ENCODE measurements at regions not wholly inside any gene's neighbourhood (a gene's known extent, or its start where the extent isn't known, plus 50 kb on each side); places are given as distances from the start of the nearest gene placed in this dataset.

DNA sequence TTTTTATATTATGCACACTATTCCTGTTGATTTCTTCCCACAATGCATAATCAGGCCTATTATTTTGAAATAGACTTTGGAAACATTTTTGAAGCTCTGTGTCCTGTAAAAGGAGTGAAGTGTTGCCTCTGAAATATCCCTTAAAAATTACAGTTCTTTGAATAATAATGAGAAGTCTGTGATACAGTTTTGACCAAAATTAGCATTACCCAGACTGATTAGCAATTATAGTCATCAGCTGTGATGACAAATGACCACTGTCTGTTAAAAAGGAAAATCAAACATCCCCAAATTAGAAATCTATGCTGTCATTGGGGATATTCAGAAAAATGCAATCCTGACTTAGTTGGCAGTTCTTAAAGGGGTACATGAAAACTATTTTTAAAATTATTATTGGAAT lies 63.7 kb downstream of the PTGS2 start:
- Histone ChIP-seq H3K4me2 (ENCODE audit: low read depth, low read length) (no peak overlapping the region), H3F3A (ENCODE audit: insufficient read depth, low read length) (peaks cover 31% of the 10 kb centered on the region), H3K9ac (ENCODE audit: low read length) (no peak overlapping the region), H3K27ac (ENCODE audit: low read length) (no peak overlapping the region), H3K79me2 (ENCODE audit: low read length) (no peaks in the 10 kb centered on the region), H3K4me1 (ENCODE audit: low read length) (peaks cover 40% of the 10 kb centered on the region), H2AFZ (ENCODE audit: low read length) (no peak overlapping the region), H4K20me1 (ENCODE audit: insufficient read depth, low read length) (no peaks in the 10 kb centered on the region), H3K9me3 (replicated peaks; ENCODE audit: insufficient read depth, low read length) (no peaks in the 10 kb centered on the region), H3K4me3 (ENCODE audit: low read length) (no peak overlapping the region), H3K9me2 (replicated peaks; ENCODE audit: insufficient read depth, low read length) (no peaks in the 10 kb centered on the region), H3K27me3 (replicated peaks; ENCODE audit: insufficient read depth, low read length) (no peaks in the 10 kb centered on the region), H3K36me3 (replicated peaks; ENCODE audit: insufficient read depth, low read length) (no peaks in the 10 kb centered on the region)
- no peak for DNase-seq
- TF ChIP-seq EZH2 (optimal IDR thresholded peaks at IDR 0.05; ENCODE audit: low read depth, low read length), result no peak
- TF ChIP-seq, protein P1, sequence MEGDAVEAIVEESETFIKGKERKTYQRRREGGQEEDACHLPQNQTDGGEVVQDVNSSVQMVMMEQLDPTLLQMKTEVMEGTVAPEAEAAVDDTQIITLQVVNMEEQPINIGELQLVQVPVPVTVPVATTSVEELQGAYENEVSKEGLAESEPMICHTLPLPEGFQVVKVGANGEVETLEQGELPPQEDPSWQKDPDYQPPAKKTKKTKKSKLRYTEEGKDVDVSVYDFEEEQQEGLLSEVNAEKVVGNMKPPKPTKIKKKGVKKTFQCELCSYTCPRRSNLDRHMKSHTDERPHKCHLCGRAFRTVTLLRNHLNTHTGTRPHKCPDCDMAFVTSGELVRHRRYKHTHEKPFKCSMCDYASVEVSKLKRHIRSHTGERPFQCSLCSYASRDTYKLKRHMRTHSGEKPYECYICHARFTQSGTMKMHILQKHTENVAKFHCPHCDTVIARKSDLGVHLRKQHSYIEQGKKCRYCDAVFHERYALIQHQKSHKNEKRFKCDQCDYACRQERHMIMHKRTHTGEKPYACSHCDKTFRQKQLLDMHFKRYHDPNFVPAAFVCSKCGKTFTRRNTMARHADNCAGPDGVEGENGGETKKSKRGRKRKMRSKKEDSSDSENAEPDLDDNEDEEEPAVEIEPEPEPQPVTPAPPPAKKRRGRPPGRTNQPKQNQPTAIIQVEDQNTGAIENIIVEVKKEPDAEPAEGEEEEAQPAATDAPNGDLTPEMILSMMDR (IDR thresholded peaks at IDR 0.05; ENCODE audit: low read length), result no peak
- TF ChIP-seq EZH2phosphoT487 (IDR thresholded peaks at IDR 0.05; ENCODE audit: low read length), result no peak

DNA sequence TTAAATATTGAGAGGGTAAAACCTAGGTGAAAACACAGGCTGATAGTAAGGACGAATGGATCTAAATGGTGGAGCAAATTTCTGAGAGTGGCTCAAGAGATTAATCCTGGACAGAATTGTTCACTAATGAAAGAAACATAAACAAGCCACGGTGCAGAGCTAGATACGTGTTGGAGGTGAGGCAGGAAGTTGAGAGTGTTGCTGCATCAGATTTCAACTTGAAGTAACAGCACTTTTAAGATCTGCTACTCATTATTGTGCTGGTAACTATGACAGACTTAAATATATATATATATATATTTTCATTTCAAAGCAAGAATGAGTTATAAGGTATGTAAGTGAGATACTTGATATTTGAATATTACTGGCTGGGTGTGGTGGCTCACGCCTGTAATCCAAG lies 64.9 kb downstream of the PTGS2 start:
- peak overlapping the region; percentile 53; the same call in 1 of the 2 replicates for H3K27ac ChIP-seq (ENCODE audit: low read length)
- no peak overlapping the region for H2AFZ ChIP-seq (ENCODE audit: low read length)
- TF ChIP-seq, protein P1 (IDR thresholded peaks at IDR 0.05; ENCODE audit: low read length), result no peak
- no peak for TF ChIP-seq EZH2phosphoT487 (IDR thresholded peaks at IDR 0.05; ENCODE audit: low read length)
- TF ChIP-seq EZH2 (optimal IDR thresholded peaks at IDR 0.05; ENCODE audit: low read depth, low read length), result no peak
- no peaks in the 10 kb centered on the region for H4K20me1 ChIP-seq (ENCODE audit: insufficient read depth, low read length)
- peaks cover 29% of the 10 kb centered on the region for H3K4me1 ChIP-seq (ENCODE audit: low read length)
- peak overlapping the region; percentile 37 for H3K4me2 ChIP-seq (ENCODE audit: low read depth, low read length)
- H3K79me2 ChIP-seq (ENCODE audit: low read length), result no peaks in the 10 kb centered on the region
- H3K9ac ChIP-seq (ENCODE audit: low read length), result peak overlapping the region; percentile 8; the same call in 1 of the 2 replicates
- H3K27me3 ChIP-seq (replicated peaks; ENCODE audit: insufficient read depth, low read length), result no peaks in the 10 kb centered on the region
- no peak for DNase-seq
- H3K9me2 ChIP-seq (replicated peaks; ENCODE audit: insufficient read depth, low read length), result no peaks in the 10 kb centered on the region
- H3K4me3 ChIP-seq (ENCODE audit: low read length), result peak overlapping the region; percentile 28
- no peaks in the 10 kb centered on the region for H3K9me3 ChIP-seq (replicated peaks; ENCODE audit: insufficient read depth, low read length)
- peaks cover 25% of the 10 kb centered on the region for H3F3A ChIP-seq (ENCODE audit: insufficient read depth, low read length)
- no peaks in the 10 kb centered on the region for H3K36me3 ChIP-seq (replicated peaks; ENCODE audit: insufficient read depth, low read length)

DNA sequence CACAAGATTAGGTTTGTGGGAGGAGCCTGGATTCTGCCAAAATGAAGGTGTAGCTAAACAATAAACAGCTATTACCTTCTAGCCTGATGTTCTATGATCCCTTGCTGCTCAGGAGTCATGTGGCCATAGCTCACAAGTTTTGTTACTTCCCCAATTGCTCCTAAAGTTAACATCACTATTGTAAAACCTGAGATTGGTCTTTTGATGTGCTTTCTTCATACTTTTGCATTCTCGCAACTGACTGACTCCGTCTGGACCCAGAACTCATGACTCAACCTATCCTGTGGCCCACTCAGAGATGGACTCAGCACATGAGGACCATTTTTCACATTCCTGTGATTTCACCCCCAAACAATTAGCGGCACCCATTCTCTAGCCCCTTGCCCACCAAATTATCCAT lies 69.1 kb downstream of the PTGS2 start:
- DNase-seq, result no peak
- Histone ChIP-seq H3K4me3 (ENCODE audit: low read length) (no peak overlapping the region), H4K20me1 (ENCODE audit: insufficient read depth, low read length) (no peaks in the 10 kb centered on the region), H3K79me2 (ENCODE audit: low read length) (no peaks in the 10 kb centered on the region), H3K36me3 (replicated peaks; ENCODE audit: insufficient read depth, low read length) (no peaks in the 10 kb centered on the region), H3F3A (ENCODE audit: insufficient read depth, low read length) (peaks cover 10% of the 10 kb centered on the region), H3K4me2 (ENCODE audit: low read depth, low read length) (no peak overlapping the region), H3K27me3 (replicated peaks; ENCODE audit: insufficient read depth, low read length) (no peaks in the 10 kb centered on the region), H3K9ac (ENCODE audit: low read length) (no peak overlapping the region), H3K9me3 (replicated peaks; ENCODE audit: insufficient read depth, low read length) (no peaks in the 10 kb centered on the region), H3K9me2 (replicated peaks; ENCODE audit: insufficient read depth, low read length) (no peaks in the 10 kb centered on the region), H3K4me1 (ENCODE audit: low read length) (peaks cover 14% of the 10 kb centered on the region), H3K27ac (ENCODE audit: low read length) (no peak overlapping the region), H2AFZ (ENCODE audit: low read length) (no peak overlapping the region)
- no peak for TF ChIP-seq EZH2phosphoT487 (IDR thresholded peaks at IDR 0.05; ENCODE audit: low read length)
- TF ChIP-seq, protein P1 (IDR thresholded peaks at IDR 0.05; ENCODE audit: low read length), result no peak
- no peak for TF ChIP-seq EZH2 (optimal IDR thresholded peaks at IDR 0.05; ENCODE audit: low read depth, low read length)

All from MM.1S (cell line).